ENCODE measurements at regions not wholly inside any gene's neighbourhood (a gene's known extent, or its start where the extent isn't known, plus 50 kb on each side); places are given as distances from the start of the nearest gene placed in this dataset.
"Not testable (repeated sequence)": the region's sequence is repeated elsewhere in the genome, so short reads cannot be mapped to it uniquely, and the experiment has no call there.

GRCh38 chr5:86523718-86524117, 94.0 kb upstream of the COX7C start:
- TF ChIP-seq GATA1 (IDR thresholded peaks at IDR 0.05; ENCODE audit: low read depth, low read length) (no peak), POLR2A (IDR thresholded peaks at IDR 0.05; ENCODE audit: low read length) (no peak)
- DNase-seq = no peak

DNA sequence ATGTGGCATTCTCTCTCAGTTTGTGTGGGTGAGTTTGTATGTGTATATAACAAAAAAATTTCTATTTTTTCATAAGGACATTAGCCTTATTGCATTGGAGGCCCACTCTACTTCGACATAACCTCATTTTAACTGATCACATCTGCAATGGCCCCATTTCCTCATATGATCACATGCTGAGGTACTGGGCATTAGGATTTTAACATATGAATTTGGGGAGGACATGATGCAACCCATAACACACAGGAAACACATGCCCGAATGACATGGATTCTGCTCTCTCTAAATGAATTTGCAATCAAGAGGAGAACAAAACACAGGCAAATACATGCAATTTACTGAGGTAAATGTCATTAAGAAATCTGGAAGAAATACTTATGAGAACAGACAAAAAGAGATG, 92.1 kb upstream of the COX7C start:
- peak in 1 of 2 experiments; percentile 11 for DNase-seq
- TF ChIP-seq GATA1 (IDR thresholded peaks at IDR 0.05; ENCODE audit: low read depth, low read length) = no peak
- no peak for TF ChIP-seq POLR2A (IDR thresholded peaks at IDR 0.05; ENCODE audit: low read length)

DNA sequence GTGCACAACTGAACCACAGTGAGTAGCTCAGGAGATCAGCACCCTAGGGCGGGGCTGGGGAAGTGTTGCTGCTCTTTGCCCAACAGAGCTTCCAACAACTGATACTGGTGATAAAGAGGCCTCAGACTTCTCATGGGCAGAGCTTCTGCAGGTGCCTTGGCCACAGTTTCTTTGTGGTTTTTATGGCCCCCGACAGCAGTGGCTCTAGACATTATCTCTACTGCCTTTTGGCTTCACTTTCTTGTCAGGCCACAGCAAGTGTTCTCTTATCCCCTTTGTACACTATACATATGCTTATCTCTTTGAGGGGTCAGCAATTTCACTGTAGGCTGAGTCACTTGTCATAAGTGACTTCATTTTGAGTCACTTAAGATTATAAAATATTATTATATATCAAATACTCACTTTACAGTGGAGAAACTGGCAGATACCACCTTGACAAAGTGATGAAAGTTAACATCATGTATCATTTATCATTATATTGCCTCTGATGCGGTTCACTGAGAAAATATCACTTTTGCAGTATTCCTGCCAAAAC, 90.9 kb upstream of the COX7C start:
- TF ChIP-seq GATA1 (IDR thresholded peaks at IDR 0.05; ENCODE audit: low read depth, low read length) (no peak), POLR2A (IDR thresholded peaks at IDR 0.05; ENCODE audit: low read length) (no peak)

DNA sequence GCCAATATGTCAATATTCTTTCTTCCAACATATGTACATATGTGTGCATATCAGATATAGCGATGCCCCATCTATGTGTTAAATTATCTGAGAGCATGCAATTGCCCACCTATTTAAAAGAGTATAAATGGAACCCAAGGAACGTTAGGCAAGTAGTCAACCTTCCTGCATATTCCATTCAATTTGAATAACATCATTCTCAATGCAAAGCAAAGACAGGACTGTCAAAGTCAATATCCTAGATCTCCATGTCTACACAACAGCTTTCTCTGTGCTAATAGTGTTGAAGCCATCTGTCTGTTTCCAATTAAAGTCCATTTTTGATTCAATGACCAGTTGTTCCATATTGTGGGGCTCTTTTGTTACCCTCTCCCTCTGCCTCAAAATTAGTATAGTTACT, 85.3 kb upstream of the COX7C start:
- no peak for DNase-seq
- no peak for TF ChIP-seq POLR2A (IDR thresholded peaks at IDR 0.05; ENCODE audit: low read length)
- no peak for TF ChIP-seq GATA1 (IDR thresholded peaks at IDR 0.05; ENCODE audit: low read depth, low read length)

More for the DNA sequence above, 90.9 kb upstream of the COX7C start:
- DNase-seq = peak; percentile 82 to 97

DNA sequence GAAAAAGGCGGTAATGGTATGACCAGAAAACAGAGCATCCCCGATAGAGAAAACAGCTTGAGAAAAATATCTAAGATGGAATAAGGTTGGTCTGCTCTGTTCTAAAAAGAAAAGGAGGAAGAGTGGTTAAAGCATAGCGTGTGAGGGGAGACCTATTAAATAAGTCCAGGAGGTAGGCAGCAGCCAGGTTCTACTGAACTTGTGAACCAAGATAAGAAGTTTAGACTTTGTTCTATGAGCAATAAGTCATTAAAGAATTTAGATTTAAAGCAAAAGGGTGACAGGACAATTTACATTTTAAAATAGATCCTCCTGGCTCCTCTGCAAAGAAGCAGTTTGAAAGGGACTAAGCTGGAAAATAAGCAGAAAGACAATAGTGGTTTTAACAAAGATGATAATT, 81.3 kb upstream of the COX7C start:
- TF ChIP-seq GATA1 (IDR thresholded peaks at IDR 0.05; ENCODE audit: low read depth, low read length) = no peak
- TF ChIP-seq POLR2A (IDR thresholded peaks at IDR 0.05; ENCODE audit: low read length) = no peak

DNA sequence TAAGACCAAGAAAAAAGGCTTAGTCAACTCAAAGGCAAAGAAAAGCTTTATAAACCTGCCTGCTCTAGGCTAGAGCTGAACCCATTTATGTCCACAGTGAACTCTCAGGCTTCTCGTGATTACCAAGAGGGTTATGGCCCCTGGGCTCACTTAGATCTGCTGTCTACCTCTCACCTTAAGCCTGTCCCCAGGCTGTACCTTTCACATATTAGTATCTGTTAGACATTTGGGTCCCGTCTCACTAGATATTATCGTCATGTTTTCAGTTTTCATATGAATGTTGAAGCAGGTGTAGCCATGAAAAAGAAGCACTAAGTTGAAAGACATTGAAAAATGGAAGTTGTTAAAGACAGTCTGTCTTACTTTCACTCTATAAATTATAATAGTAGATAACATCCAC, 75.2 kb upstream of the COX7C start:
- no peak for DNase-seq
- no peak for TF ChIP-seq POLR2A (IDR thresholded peaks at IDR 0.05; ENCODE audit: low read length)
- TF ChIP-seq GATA1 (IDR thresholded peaks at IDR 0.05; ENCODE audit: low read depth, low read length) = no peak

More for the DNA sequence above, 81.3 kb upstream of the COX7C start:
- no peak for DNase-seq

GRCh38 chr5:86546044-86546443, 71.7 kb upstream of the COX7C start:
- TF ChIP-seq GATA1 (IDR thresholded peaks at IDR 0.05; ENCODE audit: low read depth, low read length) (no peak), POLR2A (IDR thresholded peaks at IDR 0.05; ENCODE audit: low read length) (no peak)
- DNase-seq = no peak

DNA sequence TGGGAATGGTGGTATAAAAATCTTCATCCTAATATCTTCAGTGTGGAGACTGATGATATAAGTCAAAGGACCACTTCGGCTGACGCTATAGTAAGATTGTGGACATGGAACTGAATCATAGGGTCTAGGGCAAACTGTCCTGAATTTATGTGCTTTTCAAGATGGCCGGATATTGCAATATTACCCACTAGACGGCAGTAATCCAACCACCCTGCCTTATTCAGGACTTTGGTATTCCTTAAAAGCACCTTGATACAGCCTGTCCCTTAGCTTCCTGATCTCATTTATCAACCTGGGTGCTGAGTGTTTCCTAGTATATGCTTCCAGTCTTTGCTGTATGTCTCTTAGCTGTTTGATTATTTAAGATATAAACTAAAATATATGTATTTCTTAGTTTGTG, 71.2 kb upstream of the COX7C start:
- DNase-seq = no peak
- TF ChIP-seq GATA1 (IDR thresholded peaks at IDR 0.05; ENCODE audit: low read depth, low read length) (no peak), POLR2A (IDR thresholded peaks at IDR 0.05; ENCODE audit: low read length) (no peak)

DNA sequence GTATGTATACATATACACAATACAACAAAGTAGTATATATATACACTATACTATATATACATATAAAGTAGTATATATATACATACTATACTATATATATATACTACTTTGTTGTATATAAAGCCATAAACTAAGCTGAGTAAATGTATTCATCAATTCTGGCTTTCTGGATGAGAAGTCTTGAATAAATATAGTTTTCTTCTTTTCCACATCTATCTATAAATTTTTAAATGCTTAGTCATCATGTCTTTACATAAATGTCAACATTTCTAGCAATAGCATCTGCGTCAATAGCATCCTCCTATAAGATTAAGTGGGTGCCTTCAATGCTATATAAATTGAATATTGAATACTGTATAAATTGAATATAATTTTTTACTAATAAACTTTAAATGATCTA, 63.1 kb upstream of the COX7C start:
- no peak for DNase-seq
- TF ChIP-seq POLR2A (IDR thresholded peaks at IDR 0.05; ENCODE audit: low read length) (no peak), GATA1 (IDR thresholded peaks at IDR 0.05; ENCODE audit: low read depth, low read length) (no peak)

- TF ChIP-seq POLR2A (IDR thresholded peaks at IDR 0.05; ENCODE audit: low read length) (no peak), GATA1 (IDR thresholded peaks at IDR 0.05; ENCODE audit: low read depth, low read length) (no peak)
- DNase-seq = no peak
Measured at GRCh38 chr5:86557920-86558319, 59.8 kb upstream of the COX7C start.

DNA sequence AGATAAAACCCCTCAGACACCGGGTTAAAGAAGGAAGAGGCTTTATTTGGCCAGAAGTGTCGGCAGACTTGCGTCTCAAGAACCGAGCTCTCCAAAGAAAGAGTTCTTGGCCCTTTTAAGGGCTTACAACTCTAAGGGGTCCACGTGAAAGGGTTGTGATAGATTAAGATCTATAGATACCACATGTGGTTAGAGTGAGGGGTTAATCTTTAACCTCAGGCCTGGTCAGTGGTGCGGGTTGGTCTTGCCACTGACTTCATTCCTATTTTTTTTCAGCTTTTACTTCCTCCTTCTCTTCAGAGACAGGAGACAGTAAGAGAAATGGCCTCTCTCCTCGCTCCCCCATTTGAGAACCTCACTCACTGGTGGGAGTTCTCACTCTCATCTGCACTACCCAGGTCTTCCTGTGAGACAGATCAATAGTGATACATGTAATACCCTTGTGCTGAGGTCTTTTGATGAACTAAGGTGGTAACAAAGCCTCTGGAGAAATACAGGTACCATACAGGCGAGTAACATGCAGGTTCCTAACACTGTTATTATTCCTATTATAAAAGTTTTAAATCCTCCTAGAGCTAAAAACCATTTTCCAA, 52.4 kb upstream of the COX7C start:
- TF ChIP-seq POLR2A (IDR thresholded peaks at IDR 0.05; ENCODE audit: low read length) (no peak), GATA1 (IDR thresholded peaks at IDR 0.05; ENCODE audit: low read depth, low read length) (no peak)
- DNase-seq = peak in 1 of 2 experiments; percentile 8

DNA sequence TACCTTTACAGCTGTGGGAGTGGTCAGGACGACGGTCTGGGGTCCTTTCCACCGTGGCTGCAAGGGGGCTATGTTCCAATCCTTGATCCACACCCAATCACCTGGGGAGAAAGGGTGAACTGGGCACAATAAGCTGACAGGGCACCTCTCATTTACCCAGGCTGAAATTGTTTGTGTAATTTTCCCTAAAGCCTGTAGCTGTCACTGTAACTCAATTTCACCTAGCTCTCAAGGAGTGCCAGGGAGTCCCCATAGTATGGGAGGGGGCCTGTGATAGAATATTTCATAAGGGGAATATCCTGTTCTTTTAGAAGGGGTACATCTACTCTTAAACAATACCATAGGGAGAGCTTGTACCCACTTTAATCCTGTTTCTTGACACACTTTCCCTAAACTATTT, 51.7 kb upstream of the COX7C start:
- DNase-seq = not testable (repeated sequence)

Measured in erythroblast (primary cell).